ENCODE measurements at regions not wholly inside any gene's neighbourhood (a gene's known extent, or its start where the extent isn't known, plus 50 kb on each side); places are given as distances from the start of the nearest gene placed in this dataset.

DNA sequence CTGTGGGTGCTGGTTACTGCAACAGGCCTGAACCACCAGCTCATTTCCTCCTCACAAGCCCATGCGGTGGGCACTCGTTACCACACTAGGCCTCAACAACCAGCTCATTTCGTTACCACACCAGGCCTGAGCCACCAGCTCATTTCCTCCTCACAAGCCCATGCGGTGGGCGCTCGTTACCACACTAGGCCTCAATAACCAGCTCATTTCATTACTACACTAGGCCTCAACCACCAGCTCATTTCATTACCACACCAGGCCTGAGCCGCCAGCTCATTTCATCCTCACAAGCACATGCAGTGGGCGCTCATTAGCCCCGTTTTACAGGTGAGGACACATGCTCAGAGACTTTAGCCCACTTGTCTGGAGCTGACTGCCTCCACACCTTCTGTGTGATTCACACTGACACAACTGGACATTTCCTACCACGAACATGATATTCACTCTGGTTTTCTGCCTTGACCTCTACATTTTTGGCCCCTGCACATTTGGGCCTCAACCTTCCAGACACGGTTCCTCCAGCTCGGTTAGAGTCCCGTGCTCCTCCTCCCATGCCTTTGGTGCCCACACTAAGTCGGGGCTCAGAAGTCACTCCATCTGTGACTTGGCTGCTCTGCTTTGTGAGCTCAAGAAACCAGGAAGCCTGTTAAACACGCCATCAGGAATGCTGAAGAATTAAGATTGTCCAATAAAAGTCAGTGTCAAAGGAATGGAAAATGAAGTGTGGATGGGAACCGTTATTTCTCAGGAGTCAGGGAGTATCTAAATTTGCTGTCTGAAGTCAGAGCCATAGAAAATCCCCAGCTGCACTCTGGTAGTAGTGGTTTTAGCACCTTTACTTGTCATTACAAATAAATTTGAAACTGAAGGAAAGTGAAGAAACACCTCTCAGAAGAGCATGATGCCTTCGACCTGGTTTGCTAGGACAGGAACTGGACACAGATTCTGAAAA is 55.8 kb upstream of the LANCL2 start:
- intact Hi-C loops (cut with micrococcal nuclease), result loop anchor here (5.0 kb wide), 1 partner anchor 58 kb away; the partner anchor contains the start of gene LANCL2
- H2BK20ac ChIP-seq (ENCODE audit: low read depth, low read length), result peak overlapping the region; percentile 74
- no peak overlapping the region for H3K4me3 ChIP-seq (ENCODE audit: insufficient read depth, low read depth, low read length)
- H2BK120ac ChIP-seq (ENCODE audit: low read depth, low read length), result peak overlapping the region; percentile 57
- ATAC-seq (ENCODE audit: low read depth) (no peak), DNase-seq (no peak)
- no TSS peak for BruUV-seq (replicated peaks)
- in situ Hi-C loops (cut with MboI; ENCODE audit: low sequenced_read_pairs), result no loop called here
- H4K5ac ChIP-seq (ENCODE audit: low read depth, low read length), result peak overlapping the region; percentile 52; the same call in 1 of the 2 replicates
- H3K18ac ChIP-seq (ENCODE audit: low read depth, low read length), result peak overlapping the region; percentile 50; the same call in 1 of the 2 replicates
- H3K79me1 ChIP-seq (ENCODE audit: low read depth in 1 of 2, low read length in 2 of 2), result no peaks in the 10 kb centered on the region
- peak overlapping the region; percentile 45 for H2AK9ac ChIP-seq (replicated peaks; ENCODE audit: low read depth, low read length, poor library complexity)
- no peaks in the 10 kb centered on the region for H3K36me3 ChIP-seq (ENCODE audit: control insufficient read depth, insufficient read depth, low read length)
- 94% methylated on average over 4 of the region's 17 CpGs; no CpG with 5 or more reads in 1 of the 2 experiments for WGBS, 2 experiments (ENCODE audit: extremely low coverage in 2 of 2, insufficient read length in 1 of 2)
- H3K56ac ChIP-seq (ENCODE audit: extremely low read depth, insufficient read depth, low read length), result no peak overlapping the region
- CTCF ChIA-PET, result no interaction called here
- H4K91ac ChIP-seq (ENCODE audit: insufficient read depth, low read depth, low read length), result peak overlapping the region; percentile 75
- H2BK15ac ChIP-seq (ENCODE audit: low read depth, low read length), result peak overlapping the region; percentile 24; the same call in 2 of the 3 replicates
- TF ChIP-seq BHLHE40 (IDR thresholded peaks at IDR 0.05; ENCODE audit: low read depth, low read length), result no peak
- TF ChIP-seq RFX5 (IDR thresholded peaks at IDR 0.05; ENCODE audit: low read depth, low read length), result no peak
- TF ChIP-seq, protein P1, sequence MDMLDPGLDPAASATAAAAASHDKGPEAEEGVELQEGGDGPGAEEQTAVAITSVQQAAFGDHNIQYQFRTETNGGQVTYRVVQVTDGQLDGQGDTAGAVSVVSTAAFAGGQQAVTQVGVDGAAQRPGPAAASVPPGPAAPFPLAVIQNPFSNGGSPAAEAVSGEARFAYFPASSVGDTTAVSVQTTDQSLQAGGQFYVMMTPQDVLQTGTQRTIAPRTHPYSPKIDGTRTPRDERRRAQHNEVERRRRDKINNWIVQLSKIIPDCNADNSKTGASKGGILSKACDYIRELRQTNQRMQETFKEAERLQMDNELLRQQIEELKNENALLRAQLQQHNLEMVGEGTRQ (IDR thresholded peaks at IDR 0.05; ENCODE audit: low read depth, low read length), result no peak
- peaks cover 6% of the 10 kb centered on the region for H3K4me1 ChIP-seq (ENCODE audit: control insufficient read depth, insufficient read depth, low read length)
- no peaks in the 10 kb centered on the region for H3K9me3 ChIP-seq (ENCODE audit: control insufficient read depth, insufficient read depth, low read length)
- no peak overlapping the region for H3K14ac ChIP-seq (replicated peaks; ENCODE audit: low read depth, low read length)
- H2AK5ac ChIP-seq (ENCODE audit: low read depth, low read length), result peak overlapping the region; percentile 92
- peak overlapping the region; percentile 23 for H2AFZ ChIP-seq (replicated peaks; ENCODE audit: low read length, poor library complexity)
- POLR2A ChIA-PET (ENCODE audit: unreplicated experiment), result no interaction called here
- H3K27me3 ChIP-seq (ENCODE audit: control insufficient read depth, insufficient read depth, low read length), result peaks cover 7% of the 10 kb centered on the region
- H3K9me1 ChIP-seq (ENCODE audit: insufficient read depth, low read length), result peaks cover 10% of the 10 kb centered on the region; the same call in 1 of the 2 replicates
- no peaks in the 10 kb centered on the region for H4K20me1 ChIP-seq (ENCODE audit: insufficient read depth, low read length)
- dilution Hi-C loops (cut with HindIII; ENCODE audit: low sequenced_read_pairs, unreplicated experiment), result no loop called here
- no peak overlapping the region for H4K8ac ChIP-seq (ENCODE audit: low read depth in 2 of 2, low read length in 2 of 2)
- H2BK5ac ChIP-seq (ENCODE audit: low read depth, low read length, poor library complexity, severe bottlenecking), result peak overlapping the region; percentile 70
- 0 out of 2 replicates have a peak overlapping the region, but pooled peaks have one; percentile 32 for H3K23ac ChIP-seq (ENCODE audit: low read depth, low read length)
- no peak overlapping the region for H3K4me2 ChIP-seq (ENCODE audit: low read depth, low read length)
- no peak overlapping the region for H3K27ac ChIP-seq (ENCODE audit: insufficient read depth, low read length)
- no peak overlapping the region for H3K9ac ChIP-seq (ENCODE audit: low read depth, low read length)
- peak overlapping the region; percentile 14 for H3K4ac ChIP-seq (ENCODE audit: low read depth, low read length)

All from IMR-90 (cell line).